ENCODE measurements at regions not wholly inside any gene's neighbourhood (a gene's known extent, or its start where the extent isn't known, plus 50 kb on each side); places are given as distances from the start of the nearest gene placed in this dataset.

- DNase-seq (ENCODE audit: low spot score) = no peak
Observed at GRCh38 chr17:70863436-70864248, 694.3 kb downstream of the KCNJ2 start.

- DNase-seq (ENCODE audit: low spot score) = no peak
Observed at GRCh38 chr17:70865993-70866804, 696.9 kb downstream of the KCNJ2 start.

GRCh38 chr17:70868149-70868548 is 698.8 kb downstream of the KCNJ2 start:
- DNase-seq (ENCODE audit: low spot score) = no peak

DNA sequence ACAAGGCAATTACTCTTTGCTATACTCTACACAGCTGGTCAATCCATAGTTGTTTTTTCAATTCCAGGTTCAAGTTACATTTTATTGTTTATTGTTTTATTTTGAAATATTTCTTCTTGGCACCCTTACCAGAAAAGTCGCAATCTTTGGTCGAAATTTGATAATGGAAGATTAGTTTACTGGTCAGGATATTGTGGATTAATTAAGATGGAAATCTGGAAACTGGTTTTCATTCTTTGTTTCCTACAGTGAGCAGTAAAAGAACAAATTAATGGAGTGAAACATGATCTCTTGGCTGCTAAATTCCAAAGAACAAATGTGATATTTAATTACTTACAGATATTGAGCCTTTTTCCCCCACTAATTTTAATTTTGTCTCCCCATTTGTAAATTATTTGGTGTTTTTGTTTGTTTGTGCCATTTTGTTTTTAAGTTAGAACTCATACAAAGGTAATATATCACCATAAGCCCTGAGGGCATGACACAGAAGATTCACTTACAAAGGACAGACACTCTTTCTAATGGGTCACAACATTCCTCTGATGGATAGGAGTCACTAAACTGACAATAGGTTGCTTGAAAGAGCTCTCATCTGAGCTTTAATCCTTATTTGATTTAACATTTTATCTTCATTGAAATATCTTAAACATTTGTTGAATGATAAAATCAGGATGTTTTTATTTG is 700.2 kb downstream of the KCNJ2 start:
- DNase-seq (ENCODE audit: low spot score) = no peak

DNA sequence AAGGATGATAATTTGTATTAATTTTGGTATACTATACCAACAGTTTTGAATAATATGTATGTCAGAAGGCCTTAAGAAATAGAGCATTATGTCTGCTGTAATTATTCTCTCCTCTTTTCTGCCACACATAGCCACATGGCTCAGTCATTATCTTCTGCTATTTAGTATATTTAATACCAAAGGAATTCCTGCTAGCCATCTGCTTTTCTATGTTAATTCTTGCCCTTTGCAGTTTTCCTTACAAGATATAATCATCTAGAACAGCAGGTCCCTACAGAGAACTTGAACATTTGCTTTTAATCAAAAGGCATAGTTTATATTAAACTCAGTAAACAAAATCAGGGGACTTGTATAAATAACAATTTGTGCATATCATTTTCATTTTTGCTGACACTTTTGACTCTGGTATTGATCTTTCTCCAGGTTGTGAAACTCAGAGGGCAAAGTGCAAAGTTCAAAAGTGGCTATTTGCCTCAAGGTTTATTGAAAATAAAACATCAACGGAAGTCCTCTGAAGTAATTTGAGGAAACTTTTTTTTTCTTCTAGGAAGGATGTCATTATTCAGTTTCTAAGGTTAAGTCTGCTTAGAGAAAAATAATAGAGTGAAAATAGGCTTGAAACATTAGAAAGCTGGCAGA is 702.0 kb downstream of the KCNJ2 start:
- no peak for DNase-seq (ENCODE audit: low spot score)

DNA sequence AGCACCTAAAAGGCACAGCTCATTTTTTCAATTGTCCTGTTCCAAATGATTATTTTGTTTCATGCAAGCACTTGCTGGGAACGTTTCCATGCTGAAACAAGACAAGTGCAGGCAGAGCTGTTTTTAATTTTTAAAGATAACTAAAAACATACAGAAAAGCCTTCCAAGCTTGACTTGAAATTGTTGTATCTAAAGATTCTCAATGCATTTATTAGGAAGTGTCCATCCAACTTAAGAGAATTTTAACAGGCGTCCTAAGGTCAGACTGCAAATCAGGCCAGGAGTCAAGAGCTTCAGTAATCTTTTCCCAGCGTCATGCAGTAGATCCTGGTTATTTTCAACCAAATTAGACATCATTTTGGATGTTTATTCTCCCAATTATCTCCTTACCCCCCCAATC is 702.8 kb downstream of the KCNJ2 start:
- no peak for DNase-seq (ENCODE audit: low spot score)

DNA sequence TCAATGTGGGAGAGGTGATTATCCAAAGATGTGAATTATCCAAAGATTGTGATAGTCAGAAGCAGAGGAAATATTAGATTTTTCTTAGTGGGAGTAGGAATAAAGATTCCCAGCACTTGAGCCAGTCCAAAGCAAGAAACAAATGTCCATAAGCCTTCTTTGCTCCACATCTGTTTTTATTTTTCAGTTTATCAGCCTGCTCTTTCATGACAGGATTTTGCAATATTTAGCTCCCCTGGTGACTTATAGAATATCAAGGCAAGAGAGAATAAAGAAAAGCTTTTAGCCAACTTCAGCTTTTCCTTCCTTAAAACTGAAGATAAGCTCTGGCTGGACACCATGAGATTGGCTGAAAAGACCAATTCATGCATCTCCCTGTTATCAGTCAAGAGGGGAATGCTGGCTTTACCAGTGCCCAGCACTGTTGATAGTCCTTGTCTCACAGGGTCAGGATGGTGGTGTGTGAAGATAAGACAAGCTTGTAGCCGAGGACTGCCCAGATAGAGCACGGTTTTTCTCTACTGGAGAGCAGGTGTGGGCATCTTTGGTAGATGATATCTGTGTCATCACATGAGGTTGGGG is 706.5 kb downstream of the KCNJ2 start:
- DNase-seq (ENCODE audit: low spot score) = no peak

- DNase-seq (ENCODE audit: low spot score) = no peak
Observed at GRCh38 chr17:70878879-70879278, 709.5 kb downstream of the KCNJ2 start.

- DNase-seq (ENCODE audit: low spot score) = no peak
Observed at GRCh38 chr17:70879401-70879800, 710.1 kb downstream of the KCNJ2 start.

DNA sequence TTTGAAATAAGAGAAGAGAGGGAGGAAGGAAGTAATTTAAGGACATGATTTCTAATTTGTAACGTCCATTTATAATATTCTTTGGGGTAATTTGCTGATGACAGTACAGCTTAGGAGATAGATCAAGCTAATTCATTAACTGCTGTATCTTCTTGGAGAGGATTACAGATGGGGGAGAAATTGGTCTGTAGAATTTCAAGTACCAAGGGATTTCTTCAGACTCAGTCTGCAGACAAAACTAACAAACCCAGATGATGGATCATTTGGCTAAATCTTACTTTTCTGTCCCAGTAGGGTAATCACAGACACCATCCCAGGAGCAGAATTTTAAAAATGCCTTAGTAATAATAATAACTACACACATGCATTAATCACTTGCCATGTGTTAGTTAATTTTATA is 711.8 kb downstream of the KCNJ2 start:
- no peak for DNase-seq (ENCODE audit: low spot score)

DNA sequence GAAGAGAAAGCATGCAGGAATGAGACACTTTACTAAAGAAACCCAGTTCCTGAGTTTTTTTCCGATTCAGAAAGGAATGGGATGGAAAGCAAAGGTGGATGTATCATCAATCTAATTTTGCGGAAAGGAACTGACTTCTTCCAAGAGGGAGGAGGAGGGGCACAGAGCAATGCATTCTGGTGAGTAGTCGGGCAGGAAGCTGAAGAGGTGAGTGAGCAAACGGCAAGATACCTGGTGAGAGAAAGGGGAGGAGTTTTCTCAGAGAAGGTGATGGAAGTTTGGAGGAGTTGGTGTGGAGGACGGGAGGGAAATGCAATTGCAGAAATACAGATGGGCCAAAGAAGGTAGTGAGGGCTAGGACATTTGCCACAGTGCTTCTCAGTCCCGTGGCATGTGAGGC is 713.2 kb downstream of the KCNJ2 start:
- no peak for DNase-seq (ENCODE audit: low spot score)

DNA sequence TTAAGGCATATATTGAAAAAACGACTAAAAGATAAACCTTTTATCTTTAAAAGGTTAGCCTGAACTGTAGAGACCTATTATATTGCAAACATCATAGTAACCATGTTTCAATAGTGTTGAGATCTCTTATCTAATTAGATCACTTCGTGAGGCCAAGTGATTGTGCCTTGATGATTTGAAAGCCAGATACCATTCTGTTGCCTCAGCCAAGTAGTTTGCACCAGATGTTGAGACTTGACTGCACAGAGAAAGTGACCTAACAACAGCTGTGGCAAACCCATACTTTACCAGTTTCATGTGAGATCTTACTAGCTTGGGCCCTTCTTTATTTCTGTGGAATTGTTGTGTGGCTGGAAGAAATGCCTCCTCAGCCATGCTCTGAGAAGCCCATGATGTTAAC is 717.3 kb downstream of the KCNJ2 start:
- no peak for DNase-seq (ENCODE audit: low spot score)

DNA sequence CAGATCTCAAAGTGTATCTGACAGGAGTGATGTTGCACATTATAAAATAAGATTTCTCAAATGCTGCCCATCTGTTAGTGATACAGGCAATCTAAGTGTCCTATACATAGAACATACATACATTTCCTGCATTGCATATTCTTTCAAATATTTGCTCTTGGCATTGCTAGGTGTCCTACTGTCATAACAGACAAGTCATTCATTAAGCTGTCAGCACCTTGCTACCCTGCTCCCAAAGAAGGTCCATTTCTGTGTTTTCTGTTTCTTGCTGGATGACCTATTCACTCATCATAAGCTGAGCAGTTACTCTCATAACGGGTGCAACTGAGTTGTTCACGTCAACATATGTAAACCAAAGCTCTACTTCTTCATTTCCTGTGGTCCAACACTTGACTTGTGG is 719.0 kb downstream of the KCNJ2 start:
- DNase-seq (ENCODE audit: low spot score) = no peak

DNA sequence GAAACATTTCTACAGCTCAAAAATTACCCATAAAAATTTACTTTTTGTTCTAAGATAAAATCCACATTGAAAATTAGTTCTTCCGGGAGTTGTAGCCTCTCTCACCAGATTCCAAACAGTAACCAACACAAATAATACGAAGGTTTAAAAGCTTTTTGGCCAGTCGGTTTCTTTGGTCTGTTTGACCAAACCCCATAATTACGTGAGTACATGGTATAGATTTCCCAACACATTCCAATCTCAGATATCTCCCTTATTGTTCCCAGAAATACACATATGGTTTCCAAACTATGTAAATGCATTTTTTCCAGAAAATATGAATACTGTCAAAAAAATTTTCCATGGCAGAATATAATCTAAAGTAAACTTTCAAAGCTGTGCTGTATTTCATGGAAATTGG is 722.0 kb downstream of the KCNJ2 start:
- no peak for DNase-seq (ENCODE audit: low spot score)

GRCh38 chr17:70892527-70892926 is 723.2 kb downstream of the KCNJ2 start:
- DNase-seq (ENCODE audit: low spot score) = no peak

DNA sequence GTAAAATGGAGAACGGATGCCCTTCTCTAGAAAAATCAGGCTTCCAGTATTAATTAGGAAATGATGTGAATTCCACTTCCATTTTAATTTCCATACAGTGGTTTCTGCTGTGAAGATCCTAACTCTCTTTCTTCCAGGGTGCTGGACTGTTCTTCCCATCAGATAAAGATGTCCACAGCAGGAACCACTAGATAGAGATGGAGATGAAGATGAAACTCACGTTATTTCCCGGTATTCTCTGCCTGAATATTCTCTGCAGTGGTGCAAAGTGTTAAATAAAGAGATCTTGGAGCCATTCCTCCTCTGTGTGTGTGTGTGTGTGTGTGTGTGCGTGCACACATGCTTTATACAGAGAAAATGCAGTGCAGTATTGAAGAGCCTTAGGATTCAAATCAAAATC is 727.5 kb downstream of the KCNJ2 start:
- DNase-seq (ENCODE audit: low spot score) = no peak

GRCh38 chr17:70897446-70897845 is 728.1 kb downstream of the KCNJ2 start:
- DNase-seq (ENCODE audit: low spot score) = no peak

DNA sequence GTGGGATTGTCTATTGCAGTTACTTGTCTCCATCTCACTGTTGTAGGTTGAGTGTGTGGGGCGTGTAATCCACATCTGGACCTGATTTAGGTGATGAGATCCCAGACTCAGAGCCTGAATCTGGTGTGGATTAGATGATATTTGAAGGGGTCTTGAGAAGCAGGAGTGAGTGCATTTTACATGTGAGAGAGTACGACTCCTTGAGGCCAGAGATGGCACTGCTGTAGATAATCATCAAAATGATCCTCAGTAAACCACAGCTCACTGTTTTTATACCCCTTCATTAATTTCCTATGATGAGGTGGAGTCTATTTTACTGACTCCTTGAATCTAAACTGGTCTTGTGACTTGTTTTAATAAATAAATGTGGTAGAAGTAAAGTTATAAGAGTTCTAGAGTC is 732.5 kb downstream of the KCNJ2 start:
- no peak for DNase-seq (ENCODE audit: low spot score)

DNA sequence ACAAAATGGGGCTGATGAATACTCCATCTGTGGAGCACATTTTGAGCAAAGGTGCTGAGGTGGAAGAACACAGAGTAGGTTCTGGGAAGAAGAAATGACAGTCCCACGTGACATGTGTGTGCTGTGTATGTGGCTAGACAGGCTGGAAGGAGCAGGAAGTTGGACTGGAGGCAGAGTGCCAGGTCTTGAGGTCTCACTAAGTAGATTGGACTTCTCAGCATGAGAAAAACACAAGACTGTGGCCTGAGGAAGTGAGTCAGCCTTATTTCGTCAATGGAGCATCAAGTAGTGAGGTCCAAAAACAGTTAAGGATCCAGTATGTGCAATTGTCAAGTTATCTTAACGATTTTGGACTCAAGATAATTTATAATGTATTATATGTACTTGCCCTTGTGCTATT is 736.5 kb downstream of the KCNJ2 start:
- no peak for DNase-seq (ENCODE audit: low spot score)

DNA sequence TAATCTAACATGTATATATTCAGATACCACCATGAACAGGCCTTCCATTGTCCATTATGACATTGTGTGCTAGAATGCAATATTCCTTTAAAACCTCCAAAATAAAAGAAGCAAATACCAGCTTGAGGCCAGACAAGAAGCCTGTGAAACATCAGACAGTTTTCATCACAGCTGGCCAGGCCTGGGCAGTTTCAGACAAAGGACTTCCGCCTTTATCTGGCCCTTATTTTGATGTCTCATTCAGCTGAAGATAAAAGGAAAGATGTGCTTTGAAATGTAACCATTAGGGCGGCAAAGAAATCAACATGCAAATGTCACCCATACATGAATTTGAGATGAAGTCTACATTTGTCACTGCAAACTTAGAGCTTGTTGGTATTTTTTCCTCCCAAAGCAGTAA is 737.5 kb downstream of the KCNJ2 start:
- no peak for DNase-seq (ENCODE audit: low spot score)

DNA sequence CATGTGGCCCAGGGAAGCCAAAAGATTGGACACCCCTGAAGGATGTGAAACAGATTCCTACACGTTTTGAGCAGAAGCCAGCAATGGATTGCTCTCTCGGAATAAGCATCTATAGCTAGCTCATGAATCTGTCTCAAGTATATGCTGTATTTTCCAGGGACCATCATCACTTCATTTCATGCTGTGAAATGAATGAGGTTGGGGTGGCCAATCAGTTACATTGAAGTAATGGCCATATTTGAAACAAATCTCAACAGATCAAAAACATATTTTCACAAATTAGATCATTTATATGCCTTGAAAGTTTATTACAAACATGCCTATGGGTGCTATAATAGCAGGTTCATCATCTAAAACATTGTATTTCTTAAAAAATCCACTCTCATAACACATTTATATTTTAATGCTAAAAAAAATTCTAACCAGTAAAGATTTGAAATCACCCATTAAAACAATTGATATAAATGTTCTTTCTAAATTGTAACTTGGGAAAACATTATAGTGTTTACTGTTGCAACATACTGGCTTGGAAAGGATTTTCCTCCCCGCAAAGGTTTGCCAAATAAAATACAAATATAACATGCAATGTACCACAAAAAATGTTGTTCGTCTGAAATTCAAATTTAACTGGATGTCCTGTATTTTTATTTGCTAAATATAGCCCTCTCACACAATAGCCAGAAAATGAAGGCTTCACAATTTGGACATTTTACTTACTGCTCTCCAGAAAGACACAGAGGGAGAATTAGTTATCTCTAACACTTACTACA is 743.6 kb downstream of the KCNJ2 start:
- DNase-seq (ENCODE audit: low spot score) = no peak
